Thyroid gland (tissue), 4 donors: ENCODE measurements at regions not wholly inside any gene's neighbourhood (a gene's known extent, or its start where the extent isn't known, plus 50 kb on each side); places are given as distances from the start of the nearest gene placed in this dataset.

Source experiments
- POLR2A ChIP-seq, 2 donors: fragments of 450-650 bp; IDR thresholded peaks; one replicate each; pipeline ENCODE4 v1.6.1; 2017; ENCODE audit warnings: antibody characterized with exemption in 2 of 2, mild to moderate bottlenecking in 2 of 2, moderate library complexity in 1 of 2
- TF ChIP-seq, protein P1 (sequence below), 6 experiments: fragments of 200-600 bp in 3 of 6; fragments of 450-650 bp in 3 of 6; sonication (generic) in 3 of 6; IDR thresholded peaks; one replicate each; pipeline ENCODE4 v1.5.1; 2016 to 2019; ENCODE audit warnings: antibody characterized with exemption in 6 of 6, mild to moderate bottlenecking in 2 of 6, inconsistent platforms in 1 of 6, moderate library complexity in 1 of 6

GRCh38 chr2:156129227-156129626, 203.3 kb downstream of the NR4A2 start:
- TF ChIP-seq POLR2A (IDR thresholded peaks at IDR 0.05): no peak
- TF ChIP-seq, protein P1, sequence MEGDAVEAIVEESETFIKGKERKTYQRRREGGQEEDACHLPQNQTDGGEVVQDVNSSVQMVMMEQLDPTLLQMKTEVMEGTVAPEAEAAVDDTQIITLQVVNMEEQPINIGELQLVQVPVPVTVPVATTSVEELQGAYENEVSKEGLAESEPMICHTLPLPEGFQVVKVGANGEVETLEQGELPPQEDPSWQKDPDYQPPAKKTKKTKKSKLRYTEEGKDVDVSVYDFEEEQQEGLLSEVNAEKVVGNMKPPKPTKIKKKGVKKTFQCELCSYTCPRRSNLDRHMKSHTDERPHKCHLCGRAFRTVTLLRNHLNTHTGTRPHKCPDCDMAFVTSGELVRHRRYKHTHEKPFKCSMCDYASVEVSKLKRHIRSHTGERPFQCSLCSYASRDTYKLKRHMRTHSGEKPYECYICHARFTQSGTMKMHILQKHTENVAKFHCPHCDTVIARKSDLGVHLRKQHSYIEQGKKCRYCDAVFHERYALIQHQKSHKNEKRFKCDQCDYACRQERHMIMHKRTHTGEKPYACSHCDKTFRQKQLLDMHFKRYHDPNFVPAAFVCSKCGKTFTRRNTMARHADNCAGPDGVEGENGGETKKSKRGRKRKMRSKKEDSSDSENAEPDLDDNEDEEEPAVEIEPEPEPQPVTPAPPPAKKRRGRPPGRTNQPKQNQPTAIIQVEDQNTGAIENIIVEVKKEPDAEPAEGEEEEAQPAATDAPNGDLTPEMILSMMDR (IDR thresholded peaks at IDR 0.05): no peak
